GF-D8 (cell line): ENCODE measurements at regions not wholly inside any gene's neighbourhood (a gene's known extent, or its start where the extent isn't known, plus 50 kb on each side); places are given as distances from the start of the nearest gene placed in this dataset.

Source experiments
- DNase-seq: peaks from one replicate; lab custom pipeline; 2025; lab: John Stamatoyannopoulos, UW

DNA sequence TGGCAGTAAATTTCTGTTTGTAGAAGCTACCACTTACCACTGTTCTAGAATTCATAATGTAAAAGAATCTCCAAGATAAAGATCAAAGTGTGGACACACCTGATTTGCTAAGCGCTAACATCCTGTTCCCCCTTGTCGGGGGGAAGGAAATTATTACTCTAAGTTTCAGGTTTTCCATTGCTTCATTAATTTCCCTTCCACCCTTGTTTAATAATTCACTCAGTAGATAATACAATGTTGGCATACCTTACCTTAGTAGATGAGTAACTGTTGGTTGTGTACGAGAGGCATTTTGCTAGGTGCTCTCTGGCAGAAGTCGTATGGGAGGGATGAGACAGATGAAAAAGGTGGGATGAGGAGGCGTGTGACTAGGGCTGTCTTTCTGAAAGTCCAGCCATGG lies 641.2 kb upstream of the ARRDC4 start:
- DNase-seq: no peak

- DNase-seq: no peak
Measured at GRCh38 chr15:97346221-97346620, 614.3 kb upstream of the ARRDC4 start.

DNA sequence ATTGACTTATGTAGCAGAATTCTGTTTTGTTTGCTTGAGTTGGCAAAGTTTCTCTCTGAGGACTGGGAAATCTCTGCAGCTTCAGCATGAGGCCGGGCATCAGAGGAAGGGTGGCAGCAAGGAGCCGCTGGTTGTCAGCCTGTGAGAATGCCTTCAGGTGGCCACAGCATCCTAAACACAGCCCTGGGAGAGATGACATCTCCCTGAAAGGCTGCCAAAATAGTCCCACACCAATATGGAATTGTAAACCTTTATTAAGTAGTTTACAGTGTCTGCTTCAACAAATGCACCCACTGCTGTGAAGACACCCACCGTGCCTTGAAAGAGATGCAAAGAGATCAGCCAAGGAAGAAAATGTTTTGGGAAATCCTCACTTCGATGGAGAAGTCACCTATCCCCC lies 609.7 kb upstream of the ARRDC4 start:
- DNase-seq: no peak

DNA sequence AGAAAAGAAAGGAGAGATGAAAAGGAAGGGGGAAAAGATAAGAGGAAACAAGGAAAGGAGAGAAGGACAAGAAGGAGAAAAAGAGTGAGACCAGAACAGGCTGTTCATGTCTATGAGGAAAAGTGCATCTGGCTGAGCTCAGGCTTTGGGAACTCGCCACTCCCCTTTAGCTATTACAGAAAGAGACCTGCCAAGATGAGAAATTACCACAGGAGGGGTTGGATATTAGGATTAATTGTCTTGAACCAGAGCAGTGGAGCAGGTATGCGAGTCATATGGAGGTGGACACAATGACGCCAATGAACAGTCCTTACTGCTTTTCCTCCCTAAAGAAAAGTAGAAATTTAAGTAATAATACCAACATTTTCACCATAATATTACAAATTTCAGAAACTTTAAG lies 577.0 kb upstream of the ARRDC4 start:
- DNase-seq: no peak

DNA sequence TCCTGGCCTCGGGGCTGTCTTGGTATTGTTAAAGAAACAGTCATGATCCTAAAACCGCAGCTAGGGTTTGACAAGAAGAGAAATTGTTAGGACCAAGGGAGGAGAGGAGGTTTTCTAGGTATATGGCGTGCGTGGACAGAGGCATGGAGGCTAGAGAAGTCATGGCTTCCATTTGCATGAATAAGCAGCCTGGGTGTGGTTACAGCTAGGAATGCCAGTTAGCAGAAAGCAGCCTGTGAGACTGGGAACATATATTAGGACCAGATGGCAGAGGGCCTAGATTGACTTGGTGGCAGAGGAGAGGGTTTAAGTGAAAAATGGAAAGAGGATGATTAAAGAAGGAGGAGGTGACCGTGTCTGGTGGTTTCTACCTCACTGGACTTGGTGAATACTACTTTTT lies 573.6 kb upstream of the ARRDC4 start:
- no peak for DNase-seq

DNA sequence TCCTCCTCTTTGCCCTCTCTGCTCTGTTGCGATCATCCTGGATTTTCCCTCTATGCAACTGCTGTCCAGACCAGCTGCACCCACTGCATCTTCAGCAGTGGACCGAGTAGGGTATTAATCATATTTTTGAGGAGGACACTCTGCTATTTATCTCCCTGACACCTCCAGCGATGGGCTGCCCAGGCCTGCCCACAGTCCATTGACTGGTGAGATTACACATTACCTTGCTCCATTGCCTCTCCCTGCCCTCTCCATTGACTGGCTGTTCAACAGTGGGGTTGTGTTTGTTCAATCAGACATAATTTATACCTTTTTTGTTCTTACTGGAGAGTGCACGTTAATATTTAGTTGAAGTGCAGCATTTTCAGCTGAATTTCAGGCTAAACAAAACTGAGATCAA lies 559.3 kb upstream of the ARRDC4 start:
- DNase-seq: no peak

- no peak for DNase-seq
Measured at GRCh38 chr15:97401970-97402369, 558.5 kb upstream of the ARRDC4 start.

- no peak for DNase-seq
Measured at GRCh38 chr15:97406841-97407240, 553.7 kb upstream of the ARRDC4 start.

DNA sequence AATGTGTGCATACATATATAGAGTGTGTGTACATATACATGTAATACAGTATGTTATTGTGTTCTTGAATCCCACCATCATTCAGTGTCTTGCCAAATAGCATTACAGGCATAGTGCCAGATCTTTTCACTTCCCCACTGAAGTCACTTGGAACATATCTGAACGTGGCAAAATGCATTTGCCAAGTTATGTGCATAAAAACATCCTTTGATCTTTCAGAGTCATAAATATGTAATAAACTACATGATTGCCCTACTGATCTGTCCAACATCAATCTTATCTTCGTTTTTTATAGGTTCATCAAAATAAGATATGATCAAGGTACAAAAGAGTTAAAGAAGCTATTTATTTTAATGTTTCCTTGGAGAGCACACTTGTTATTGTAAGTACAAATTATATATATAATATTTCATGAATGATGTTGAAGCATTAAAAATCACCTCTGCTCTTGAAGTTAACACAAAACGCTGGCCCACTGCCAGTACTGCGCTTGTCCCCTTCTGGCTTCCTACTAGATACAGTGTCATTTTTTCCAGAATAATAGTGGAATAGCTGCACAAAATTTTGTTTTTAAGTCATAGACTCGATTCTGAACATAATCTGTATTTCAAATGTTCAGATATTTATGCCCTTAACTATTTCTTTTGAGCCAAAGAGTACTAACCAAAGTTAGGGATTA lies 549.5 kb upstream of the ARRDC4 start:
- no peak for DNase-seq

- DNase-seq: no peak
Measured at GRCh38 chr15:97420130-97420529, 540.4 kb upstream of the ARRDC4 start.

GRCh38 chr15:97425596-97425995 lies 534.9 kb upstream of the ARRDC4 start:
- no peak for DNase-seq

DNA sequence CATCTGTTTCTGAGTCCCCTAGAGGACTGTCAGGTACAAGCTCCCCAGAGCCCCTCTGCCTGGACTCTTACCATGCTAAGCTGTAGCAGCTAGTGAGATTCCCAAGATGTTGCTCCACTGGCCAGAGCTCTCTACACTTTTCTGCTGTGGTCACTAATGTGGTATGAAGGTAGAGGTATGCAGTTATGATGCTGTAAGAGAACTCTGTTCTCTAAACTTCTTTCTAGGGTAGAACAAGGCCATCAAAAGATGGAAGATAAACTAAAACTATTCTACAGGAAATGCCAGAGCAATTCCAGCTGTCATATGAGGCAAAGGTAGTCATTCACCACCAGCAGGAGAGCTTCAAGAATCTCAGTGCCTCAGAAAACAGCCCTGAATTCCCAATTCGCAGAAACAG lies 517.4 kb upstream of the ARRDC4 start:
- no peak for DNase-seq

DNA sequence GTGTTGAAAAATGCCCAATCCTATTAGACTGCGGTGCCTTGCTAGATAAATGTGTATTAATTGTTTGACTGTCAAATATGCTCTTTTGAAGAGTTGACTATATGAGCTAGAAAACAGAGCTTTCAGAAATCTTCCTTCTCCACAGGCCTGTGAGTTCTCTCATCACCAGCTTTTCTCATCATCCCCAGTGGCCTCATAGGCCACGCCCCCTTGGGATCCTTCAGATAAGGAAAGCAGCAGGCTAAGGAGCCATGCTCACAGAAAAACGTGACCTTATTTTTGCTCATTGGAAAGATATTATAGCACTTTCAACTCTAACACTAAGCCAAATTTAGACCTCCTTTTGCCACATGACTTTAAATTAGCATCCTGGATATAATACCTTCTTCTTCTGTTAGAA lies 514.4 kb upstream of the ARRDC4 start:
- no peak for DNase-seq

- DNase-seq: no peak
Measured at GRCh38 chr15:97456521-97457202, 503.8 kb upstream of the ARRDC4 start.

DNA sequence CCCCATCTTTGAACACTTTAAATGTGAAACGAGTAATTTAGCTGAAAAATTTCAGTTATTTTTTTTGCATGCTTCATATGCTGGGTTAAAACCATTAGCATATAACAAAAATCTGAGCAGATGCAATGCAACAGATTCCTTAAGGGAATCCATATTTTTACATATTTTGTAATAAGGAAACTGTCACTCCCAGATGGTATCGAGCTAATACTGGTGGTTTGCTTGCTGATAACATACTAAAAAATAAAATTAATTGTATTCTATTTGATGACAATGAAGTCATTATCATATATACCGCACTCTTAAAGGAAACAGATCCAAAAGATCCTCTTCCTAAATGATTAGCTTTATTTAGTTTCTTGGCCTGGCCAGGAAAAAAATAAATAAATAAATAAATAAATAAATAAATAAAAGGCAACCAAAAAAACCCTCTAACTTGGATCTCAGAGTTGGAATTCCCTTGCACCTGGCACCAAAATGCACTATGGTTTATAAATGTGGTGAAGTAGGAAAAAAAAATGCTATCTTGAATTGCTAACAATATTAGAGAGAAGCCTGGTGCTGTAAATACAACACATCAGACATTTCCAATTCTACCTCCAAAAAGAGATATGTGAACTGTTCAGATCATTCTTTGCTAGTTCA lies 503.2 kb upstream of the ARRDC4 start:
- DNase-seq: no peak

GRCh38 chr15:97459771-97460170 lies 500.7 kb upstream of the ARRDC4 start:
- no peak for DNase-seq

DNA sequence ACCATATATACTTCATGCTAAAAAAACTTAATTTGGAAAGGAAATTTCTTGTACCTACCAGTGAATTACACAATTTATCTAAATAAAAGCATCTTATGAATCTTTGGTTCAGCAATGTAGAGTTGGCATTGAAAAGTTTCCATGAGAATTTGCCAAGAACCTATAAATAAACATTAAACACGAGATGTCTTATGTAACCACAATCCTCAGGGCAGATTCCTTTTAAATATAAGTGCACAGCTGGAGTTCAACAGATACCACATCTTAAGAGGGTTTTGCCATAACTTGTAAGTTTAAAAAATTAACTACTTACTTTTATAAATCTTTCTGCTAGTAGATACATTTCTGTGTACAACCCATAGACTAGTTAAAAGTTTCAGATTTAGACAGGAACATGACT lies 499.3 kb upstream of the ARRDC4 start:
- DNase-seq: no peak

DNA sequence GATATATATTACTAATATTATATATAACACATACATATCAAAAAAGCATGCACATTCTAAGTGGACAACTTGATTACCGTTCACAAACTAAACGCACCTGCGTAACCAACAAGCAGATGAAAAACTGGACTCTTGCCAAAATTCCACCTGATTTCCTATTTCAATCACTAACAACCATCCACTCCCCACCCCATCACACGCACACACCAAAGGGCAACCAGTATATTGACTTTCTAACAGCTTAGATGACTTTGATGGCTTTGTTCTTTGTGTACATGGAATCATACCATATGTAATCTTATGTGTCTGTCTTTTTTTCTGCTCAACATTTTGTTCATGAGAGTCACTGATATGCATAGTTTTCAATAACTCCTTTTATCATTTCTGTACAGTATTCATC lies 496.8 kb upstream of the ARRDC4 start:
- DNase-seq: no peak

- DNase-seq: peak; percentile 2
Measured at GRCh38 chr15:97470417-97470816, 490.1 kb upstream of the ARRDC4 start.

GRCh38 chr15:97473627-97474026 lies 486.9 kb upstream of the ARRDC4 start:
- DNase-seq: no peak

GRCh38 chr15:97479957-97480356 lies 480.5 kb upstream of the ARRDC4 start:
- DNase-seq: peak; percentile 12

DNA sequence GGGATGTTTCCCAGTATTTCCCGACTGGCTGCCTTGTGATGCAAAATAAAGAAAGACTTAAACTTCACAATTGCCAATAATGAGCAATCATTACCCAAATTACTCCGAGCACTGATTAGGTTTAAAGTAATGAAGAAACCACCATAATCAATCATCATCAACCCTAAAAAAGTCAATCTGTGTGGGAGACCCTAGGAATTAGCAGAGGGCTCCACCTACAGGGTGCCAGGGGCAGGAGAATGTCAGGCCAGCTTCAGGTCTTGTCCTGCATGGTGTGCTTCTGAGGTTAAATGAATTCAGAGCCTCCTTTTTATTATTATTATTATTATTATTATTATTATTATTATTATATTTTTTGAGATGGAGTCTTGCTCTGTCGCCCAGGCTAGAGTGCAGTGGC lies 478.0 kb upstream of the ARRDC4 start:
- DNase-seq: no peak

DNA sequence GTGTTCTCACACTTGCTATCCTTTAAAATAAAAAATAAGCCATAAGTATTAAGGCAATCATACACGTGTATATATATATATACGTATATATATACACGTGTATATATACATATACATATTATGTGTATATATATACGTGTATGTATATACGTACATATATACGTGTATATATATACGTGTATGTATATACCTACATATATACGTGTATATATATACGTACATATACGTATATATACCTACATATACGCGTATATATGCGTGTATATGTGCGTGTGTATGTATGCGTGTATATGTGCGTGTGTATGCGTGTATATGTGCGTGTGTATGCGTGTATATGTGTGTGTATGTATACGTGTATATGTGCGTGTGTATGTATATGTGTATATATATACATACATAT lies 477.3 kb upstream of the ARRDC4 start:
- DNase-seq: no peak

DNA sequence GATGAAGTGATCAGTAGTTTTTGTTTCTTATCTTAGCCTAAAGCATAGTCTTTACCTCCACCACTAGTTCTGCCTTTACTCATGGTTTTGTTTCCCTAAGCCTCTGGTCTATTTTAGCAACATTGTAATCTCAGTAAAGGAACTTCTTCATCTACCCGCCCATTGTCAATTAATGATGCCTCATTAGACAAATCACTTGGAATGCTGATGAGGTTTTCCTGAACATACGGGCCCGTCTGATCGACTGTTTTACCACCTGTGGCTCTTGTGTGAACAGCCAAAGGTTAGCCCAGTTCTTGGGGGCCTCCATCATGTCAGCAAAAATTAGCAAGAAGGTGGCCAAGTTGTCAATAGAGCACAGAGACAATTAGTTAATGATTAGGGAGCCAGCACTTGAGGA lies 470.1 kb upstream of the ARRDC4 start:
- DNase-seq: no peak
